ENCODE measurements at regions not wholly inside any gene's neighbourhood (a gene's known extent, or its start where the extent isn't known, plus 50 kb on each side); places are given as distances from the start of the nearest gene placed in this dataset.

DNA sequence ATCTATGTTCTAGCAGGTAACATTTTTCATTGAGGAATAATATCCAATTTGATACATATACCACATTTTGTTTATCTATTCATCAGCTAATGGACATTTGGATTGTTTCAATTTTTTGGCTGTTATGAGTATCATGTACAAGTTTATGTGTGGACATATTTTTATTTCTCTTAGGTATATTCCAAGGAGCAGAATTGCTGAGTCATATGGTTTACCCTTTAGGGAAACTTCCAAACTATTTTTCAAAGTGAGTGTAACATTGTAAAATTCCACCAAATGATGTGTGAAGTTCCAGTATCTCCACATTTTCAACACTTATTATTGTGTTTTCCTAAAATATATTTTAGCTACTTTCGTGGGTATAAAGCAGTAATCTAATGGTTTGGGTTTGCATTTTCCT, 1789.9 kb downstream of the MRPL39 start:
- TF ChIP-seq, protein P1, sequence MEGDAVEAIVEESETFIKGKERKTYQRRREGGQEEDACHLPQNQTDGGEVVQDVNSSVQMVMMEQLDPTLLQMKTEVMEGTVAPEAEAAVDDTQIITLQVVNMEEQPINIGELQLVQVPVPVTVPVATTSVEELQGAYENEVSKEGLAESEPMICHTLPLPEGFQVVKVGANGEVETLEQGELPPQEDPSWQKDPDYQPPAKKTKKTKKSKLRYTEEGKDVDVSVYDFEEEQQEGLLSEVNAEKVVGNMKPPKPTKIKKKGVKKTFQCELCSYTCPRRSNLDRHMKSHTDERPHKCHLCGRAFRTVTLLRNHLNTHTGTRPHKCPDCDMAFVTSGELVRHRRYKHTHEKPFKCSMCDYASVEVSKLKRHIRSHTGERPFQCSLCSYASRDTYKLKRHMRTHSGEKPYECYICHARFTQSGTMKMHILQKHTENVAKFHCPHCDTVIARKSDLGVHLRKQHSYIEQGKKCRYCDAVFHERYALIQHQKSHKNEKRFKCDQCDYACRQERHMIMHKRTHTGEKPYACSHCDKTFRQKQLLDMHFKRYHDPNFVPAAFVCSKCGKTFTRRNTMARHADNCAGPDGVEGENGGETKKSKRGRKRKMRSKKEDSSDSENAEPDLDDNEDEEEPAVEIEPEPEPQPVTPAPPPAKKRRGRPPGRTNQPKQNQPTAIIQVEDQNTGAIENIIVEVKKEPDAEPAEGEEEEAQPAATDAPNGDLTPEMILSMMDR (IDR thresholded peaks at IDR 0.05; ENCODE audit: borderline replicate concordance, extremely low read depth, low read length, poor library complexity, severe bottlenecking): no peak
- no peak for TF ChIP-seq EZH2 (IDR thresholded peaks at IDR 0.05; ENCODE audit: borderline replicate concordance, low read depth, low read length, severe bottlenecking)

Data from DND-41 (cell line).